HG03378 (cell line): ENCODE measurements at regions not wholly inside any gene's neighbourhood (a gene's known extent, or its start where the extent isn't known, plus 50 kb on each side); places are given as distances from the start of the nearest gene placed in this dataset.

Source experiments
- ATAC-seq: cut with Tn5 transposase; IDR thresholded peaks from one replicate; pipeline ENCODE4 v1.9.1; 2021; ENCODE audit warnings: mild to moderate bottlenecking, moderate library complexity; ENCODE audit not compliant: unreplicated experiment

DNA sequence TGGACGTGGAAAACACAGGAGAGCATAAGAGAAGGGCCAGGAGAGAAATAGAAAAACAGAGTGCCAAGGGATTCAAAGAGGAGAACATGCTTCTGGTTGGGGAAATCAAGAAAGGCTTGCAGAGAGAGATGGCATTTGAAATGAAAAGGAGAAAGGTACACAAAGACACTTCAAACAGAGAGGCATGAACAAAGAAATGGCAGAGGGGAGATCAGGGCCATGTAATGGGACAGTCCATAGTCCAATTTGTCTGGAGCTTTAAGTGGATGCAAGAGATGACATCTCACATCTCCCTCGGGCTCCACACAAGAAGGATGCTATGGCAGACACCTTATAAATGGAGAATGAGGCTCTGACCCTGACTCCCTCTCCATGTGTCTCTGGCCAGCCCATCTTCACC, 331.1 kb downstream of the MLLT3 start:
- no peak for ATAC-seq

DNA sequence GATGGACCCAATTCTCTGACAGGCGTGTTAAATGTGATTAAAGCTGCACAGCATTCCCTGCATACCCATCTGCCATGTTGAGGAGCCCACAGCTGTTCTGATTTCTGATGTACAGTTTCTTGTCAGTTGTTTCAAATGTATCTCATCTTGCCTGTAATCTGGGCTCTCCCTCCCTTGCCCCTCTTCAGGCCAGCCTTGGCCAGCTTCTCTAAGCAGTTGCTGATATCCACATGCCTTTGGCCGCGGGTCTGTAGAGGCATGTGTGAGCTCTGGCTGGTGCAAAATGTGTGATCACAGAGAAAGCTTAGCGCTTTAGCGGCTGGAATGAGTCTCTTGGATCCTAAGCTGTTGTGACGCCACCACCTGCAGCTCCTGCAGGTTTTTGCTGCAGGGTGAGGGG, 332.0 kb downstream of the MLLT3 start:
- no peak for ATAC-seq

DNA sequence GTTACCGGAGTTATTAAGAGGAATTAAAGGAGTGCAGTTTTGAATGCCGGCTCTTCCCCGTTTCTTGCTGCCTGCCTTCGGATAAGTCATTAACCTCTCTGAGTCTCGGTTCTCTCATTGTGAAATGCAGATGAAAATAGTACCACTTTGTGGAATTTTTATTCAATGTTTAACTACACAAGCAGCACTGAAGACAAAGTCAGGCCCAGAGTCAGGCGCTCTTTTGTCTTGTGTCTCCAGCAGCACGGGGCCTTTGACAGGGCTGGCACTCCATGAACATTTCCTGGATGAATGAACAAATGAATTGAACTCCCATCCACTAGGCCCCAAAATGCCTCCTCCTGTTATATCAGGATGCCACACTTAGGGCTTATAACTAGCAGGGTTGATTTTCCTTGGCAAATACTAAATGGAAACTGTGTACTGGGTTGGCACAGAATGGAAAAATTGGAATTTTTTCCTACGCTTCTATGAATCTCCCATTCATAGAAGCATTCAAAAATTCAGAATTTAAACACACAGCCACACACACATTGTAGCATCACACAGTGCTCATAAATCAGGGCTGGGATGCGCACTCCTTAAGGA, 332.8 kb downstream of the MLLT3 start:
- ATAC-seq: no peak

GRCh38 chr9:20286969-20287368, 335.3 kb downstream of the MLLT3 start:
- ATAC-seq: no peak

GRCh38 chr9:20286154-20286700, 336.1 kb downstream of the MLLT3 start:
- ATAC-seq: no peak

GRCh38 chr9:20284601-20285289, 337.6 kb downstream of the MLLT3 start:
- no peak for ATAC-seq

DNA sequence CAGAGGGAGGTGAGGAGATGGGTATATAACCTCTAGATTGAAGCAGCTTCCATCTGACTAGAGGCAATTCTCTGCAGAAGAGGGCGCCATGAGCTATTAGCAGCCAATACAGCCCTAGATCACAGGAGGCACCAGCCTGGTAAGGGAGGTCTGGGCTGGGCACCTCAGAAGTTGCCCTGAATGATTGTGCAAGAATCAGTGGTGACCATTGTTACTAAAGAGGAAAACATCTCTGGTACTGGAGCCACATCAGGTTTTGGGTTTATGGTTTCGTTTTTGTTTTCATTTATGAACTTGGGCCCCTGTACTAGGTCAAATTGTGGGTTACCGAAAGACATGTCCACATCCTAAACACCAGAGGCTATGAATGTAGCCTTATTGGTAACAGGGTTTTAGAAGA, 342.0 kb downstream of the MLLT3 start:
- ATAC-seq: no peak

DNA sequence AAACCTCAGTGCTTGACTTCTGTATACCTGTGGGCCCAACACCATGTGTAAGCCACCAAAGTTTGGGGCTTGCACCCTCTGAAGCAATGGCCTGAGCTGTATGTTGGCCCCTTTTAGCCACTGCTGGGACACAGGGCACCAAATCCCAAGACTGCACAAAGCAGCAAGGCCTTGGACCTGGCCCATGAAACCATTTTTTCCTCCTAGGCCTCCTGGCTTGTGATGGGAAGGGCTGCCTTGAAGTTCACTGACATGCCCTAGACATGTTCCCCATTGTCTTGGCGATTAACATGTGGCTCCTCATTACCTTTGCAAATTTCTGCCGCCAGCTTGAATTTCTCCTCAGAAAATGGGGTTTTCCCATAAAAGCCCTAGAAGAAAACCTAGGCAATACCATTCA, 345.5 kb downstream of the MLLT3 start:
- no peak for ATAC-seq

- no peak for ATAC-seq
These were observed 350.6 kb downstream of the MLLT3 start for GRCh38 chr9:20271723-20272122.

DNA sequence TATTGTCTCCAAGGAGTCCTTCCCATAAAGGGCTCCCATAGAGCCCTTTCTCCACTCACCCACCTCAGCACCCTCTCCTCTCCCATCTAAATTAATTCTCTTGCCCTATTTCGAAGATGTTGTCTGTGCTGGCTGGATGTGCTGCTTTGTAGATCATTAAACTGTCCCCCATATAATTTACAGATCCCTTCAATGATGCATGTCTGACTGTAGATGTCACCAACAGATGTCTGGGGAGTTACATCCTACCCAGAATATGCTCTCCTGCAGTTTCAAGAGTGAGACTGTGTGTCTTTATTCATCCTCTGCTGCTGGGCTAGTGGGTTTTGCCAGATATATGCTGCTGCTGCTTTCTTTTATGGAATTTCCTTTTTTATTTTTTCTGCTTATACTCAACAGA, 351.2 kb downstream of the MLLT3 start:
- ATAC-seq: no peak

GRCh38 chr9:20270161-20270560, 352.1 kb downstream of the MLLT3 start:
- ATAC-seq: no peak

DNA sequence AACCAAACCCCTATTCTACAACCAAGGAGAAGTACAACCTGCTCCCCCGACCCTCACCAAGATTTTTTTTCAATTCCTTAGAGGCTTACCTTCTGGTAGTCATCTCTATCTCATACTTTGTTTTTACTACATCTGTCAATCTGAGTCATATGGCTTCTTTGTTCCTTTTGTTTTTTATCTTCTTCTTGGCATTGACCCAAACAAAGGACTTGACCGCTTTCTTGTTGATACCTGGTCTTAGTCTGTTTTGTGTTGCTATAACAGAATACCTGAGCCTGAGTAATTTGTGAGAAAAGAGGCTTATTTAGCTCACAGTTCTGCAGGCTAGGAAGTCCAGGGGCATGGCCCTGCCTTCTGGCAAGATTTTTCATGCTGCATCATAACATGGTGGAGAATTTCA, 352.7 kb downstream of the MLLT3 start:
- no peak for ATAC-seq

- no peak for ATAC-seq
These were observed 357.4 kb downstream of the MLLT3 start for GRCh38 chr9:20264896-20265295.

DNA sequence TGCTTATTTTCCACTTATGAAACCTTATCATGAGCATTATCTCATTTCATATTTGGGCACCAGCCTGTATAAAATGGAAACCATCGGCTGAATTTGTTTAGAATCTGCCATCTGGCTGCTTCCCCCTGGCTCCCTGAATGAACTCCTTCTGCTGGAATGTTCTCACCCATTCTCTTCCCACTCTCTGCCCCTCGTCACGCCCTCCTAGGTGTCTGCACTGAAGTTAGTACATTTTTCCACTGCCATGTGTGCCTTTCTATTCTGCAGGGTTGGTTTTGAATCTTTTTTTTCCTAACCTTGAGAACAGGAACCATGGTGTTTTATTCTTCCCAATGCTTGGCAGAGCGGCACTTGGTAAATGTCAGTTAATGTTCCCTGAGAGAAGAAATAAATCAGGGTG, 359.7 kb downstream of the MLLT3 start:
- no peak for ATAC-seq

DNA sequence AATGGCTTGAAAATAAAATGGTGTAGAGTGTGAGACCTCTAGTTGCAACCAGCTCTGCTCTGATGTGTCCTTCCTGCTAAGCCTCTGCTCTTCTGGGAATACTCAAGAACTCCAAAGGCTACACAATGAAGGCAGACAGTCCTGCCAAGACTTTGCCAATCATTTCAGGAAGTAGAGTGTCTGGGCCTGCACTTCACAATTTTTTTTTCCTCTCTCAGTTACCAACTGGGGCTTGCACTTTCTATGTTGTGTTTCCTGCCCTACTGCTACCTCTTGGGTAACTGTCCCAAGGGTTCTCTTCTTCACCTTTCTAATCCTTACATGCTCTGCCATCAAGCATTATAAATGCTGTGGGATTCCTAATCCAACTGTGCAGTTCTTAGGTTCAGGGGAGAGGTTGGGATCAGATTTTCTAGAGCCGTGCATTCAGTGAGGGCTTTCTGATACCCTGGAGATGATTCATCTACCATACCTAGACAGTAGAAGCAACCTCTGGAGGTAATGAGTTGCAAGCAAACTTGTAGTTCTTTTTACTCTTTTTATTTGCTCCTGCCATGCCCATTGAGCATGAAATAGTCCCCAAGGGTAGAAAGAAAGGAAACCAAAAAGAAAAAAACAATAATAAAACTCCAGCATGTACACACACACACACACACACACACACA, 365.9 kb downstream of the MLLT3 start:
- ATAC-seq: no peak

DNA sequence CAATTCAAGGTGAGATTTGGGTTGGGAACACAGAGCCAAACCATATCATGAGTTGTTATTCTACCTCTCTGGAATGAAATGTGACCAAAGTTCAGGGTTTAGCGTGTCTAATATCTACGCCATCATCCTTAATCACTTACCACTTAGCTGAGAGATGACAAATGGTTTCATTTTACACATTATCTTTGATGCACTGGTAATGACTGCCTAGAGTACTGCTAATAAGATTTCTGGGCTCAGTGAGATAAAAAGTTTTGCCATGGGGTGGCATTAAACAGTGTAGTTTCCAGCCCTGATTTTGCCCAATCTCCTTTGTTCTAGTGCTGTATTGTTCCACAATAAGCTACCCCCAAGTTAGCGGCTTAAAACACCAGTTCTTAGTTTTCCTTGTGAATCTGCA, 367.2 kb downstream of the MLLT3 start:
- no peak for ATAC-seq

- no peak for ATAC-seq
These were observed 368.7 kb downstream of the MLLT3 start for GRCh38 chr9:20253635-20254034.

GRCh38 chr9:20252778-20253177, 369.5 kb downstream of the MLLT3 start:
- ATAC-seq: no peak

- ATAC-seq: no peak
These were observed 371.5 kb downstream of the MLLT3 start for GRCh38 chr9:20250791-20251190.

DNA sequence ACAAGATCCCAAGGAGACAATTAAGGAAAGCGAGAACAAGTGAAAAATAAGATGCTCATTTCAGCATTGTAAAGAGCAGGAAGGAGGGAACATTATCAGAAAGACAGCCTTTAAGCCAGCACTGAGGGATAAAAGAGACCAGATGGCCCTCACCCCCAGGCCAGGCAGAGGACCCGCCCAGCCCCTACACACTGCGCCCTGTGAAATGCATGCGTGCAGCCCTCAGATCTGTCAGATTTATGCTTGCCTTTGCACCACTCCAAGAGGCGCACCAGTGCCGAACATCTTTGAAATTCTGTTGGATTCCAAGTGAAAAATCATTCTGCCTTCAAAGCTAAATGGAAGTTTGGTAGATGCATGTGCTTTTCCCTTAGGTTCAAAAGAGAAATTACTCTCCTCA, 378.0 kb downstream of the MLLT3 start:
- ATAC-seq: no peak

DNA sequence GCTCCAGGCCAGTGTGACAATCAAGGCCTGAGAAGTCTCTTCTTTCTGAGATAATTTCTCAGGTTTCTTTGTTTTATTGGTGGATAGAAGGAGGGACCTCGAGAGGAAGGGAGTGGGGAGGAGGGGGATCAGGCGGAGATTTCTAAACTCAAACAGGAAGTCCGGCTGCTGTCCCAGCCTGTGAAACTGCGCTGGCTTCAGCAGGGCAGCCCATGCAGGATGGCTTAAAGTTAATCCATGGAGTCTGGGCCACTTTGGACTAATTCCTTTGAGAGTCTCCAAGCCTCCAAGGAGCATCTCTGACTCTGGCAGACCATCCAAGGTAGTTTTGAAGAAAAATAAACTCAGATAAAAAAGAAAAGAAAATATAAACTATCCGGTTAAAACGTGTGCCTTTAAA, 378.5 kb downstream of the MLLT3 start:
- ATAC-seq: no peak

DNA sequence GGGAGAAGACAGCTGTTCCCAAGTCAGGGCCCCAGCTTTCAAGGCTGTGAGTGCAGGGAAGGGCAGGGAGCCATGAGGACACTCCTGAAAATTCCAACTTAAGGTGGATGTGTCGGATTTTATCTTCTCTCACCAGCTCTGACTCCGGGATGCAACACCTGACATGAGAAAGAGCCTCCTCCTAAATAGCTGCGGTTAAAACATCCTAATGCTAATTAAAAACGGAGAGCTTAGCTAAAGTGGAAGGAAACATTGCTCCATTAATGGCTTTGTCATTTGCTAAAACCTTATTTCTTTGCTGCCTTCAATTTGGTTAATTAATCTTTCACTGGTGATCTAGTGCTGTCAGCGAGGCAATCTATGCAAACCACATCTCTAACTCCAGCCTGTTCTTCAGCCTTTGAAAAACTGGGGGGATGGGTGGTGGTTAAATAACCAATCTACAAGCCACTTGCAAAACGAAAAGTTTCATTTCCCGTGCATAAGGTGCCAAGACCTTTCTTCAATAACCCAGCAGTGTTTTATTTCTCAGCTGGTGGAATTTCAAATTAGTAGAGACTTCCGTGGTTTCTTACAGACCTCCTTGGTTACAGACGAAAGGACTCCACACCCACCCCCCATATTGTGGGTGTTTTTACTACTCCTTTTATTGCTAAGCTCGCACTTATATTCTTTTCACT, 379.6 kb downstream of the MLLT3 start:
- ATAC-seq: peak; percentile 94
